NCI-H460 (cell line): ENCODE measurements at regions not wholly inside any gene's neighbourhood (a gene's known extent, or its start where the extent isn't known, plus 50 kb on each side); places are given as distances from the start of the nearest gene placed in this dataset.

ENCODE experiments used
- DNase-seq: peaks from one replicate; pipeline ENCODE4 v3.0.0-alpha.2; 2016; ENCODE audit warnings: low read depth; ENCODE audit errors: extremely low read depth

DNA sequence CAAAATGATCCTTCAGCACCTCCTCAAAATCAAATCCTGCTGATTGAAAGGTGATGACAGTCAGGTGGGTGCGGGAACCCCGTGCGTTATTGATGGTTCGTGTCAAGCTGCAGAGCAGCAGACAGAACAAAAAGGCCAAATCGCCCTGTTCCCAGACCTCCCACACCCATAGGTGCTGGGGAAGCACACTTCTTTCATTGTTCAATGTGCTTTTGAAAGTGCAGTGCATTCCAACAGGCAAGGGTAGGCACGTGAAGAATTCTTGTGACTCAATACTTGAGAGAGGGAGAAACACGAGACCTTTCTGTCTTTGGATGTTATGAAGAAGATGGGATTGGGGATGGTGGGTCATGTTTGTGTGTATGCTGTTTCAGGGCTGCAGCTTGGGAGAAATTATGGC is 514.0 kb downstream of the MCTP2 start:
- DNase-seq, result no peak

GRCh38 chr15:94747510-94747909 is 516.1 kb downstream of the MCTP2 start:
- DNase-seq, result no peak

DNA sequence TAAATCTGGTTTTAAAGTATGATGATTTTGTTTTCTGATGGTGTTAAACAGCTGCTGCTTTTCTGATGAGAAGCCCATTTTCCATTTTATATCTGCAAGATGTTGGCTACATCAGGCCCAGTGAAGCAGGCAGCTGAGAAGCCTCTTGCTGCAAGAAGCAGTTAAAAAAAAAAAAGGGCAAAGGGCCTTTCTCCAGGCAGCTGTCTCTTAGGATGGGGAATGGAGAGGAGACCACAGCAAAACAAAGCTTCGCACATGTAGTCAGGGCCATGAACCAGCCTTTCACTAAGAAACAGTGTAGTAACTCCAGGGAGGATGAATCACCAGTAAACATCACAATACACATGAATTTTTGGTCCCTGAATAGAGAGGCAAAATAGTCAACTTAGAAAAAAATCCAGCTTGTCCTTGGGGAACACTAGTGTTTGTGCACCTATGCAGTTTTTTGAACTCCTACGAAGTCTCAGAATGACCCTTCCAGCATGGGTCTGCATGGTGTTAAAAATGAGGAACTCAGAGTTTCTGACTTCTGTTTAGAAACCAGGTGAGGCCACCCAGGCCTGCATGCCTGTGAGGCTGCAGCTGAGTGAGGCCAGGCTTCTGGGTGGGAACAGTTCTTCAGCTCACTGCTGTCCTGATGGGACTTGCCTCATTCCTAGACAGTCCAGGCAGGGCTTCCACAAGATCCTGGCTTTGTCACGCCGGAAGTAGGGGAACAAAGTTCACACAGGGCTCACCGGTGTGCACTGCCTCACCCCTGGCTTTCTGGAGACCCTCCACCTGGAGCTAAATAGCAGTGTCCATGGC is 518.7 kb downstream of the MCTP2 start:
- DNase-seq, result no peak

DNA sequence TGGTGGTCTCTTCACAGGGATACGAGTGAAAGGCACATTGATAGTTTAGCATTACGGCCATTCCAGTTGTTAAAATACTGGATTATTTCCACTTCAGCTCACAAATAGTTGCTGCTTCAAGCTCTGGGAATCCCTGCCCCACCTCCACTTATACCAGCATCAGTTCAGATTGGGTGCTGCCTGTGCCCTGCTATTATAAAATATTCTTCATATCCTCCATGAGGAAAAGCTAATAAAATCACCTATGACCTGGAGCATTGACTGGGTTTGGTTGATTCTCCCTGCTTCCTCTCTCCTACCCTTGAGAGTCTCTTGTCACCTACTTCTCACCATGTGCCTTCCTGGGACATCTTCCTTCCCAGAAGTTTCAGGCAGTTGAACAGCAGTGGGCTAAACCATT is 529.0 kb downstream of the MCTP2 start:
- DNase-seq, result no peak

- DNase-seq, result no peak
Observed at GRCh38 chr15:94761574-94761973, 530.2 kb downstream of the MCTP2 start.

- DNase-seq, result no peak
Observed at GRCh38 chr15:94769089-94769488, 537.7 kb downstream of the MCTP2 start.

DNA sequence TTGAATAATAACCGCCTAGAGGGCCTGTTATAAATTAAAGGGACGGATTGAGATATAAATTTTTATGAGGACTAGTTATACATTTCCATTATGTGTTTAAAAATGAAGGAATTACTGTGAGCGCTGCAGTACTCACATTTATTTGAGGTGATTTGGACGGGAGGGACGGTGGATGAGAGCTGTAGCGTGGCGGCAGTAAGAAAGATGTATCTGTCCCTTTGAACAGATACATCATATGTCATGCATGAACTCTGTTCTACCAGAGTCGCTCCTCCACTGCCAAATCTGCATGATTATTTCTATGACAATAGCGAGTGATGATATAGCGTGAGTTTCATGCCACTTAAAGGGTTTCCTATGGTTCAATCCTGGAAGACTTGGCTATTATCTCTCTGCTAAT is 538.8 kb downstream of the MCTP2 start:
- no peak for DNase-seq

DNA sequence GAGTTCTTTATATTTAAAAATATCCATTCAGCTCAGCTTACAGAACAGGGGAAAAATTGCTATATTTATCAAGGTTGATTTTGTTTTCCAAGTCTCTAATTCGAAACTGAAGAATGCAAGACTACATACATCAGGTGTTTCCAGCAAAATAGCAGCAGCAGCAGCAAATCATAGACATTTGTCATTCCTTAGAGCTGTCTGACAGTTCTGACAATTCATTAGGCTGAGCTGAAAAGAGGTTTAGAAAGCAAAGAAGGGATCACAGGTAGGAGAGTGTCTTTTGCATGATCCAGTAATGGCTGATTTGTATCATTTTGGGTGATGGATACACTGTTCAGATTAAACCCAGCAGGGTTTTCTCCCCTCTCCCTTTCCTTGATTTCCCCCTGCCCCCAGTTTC is 545.7 kb downstream of the MCTP2 start:
- no peak for DNase-seq

DNA sequence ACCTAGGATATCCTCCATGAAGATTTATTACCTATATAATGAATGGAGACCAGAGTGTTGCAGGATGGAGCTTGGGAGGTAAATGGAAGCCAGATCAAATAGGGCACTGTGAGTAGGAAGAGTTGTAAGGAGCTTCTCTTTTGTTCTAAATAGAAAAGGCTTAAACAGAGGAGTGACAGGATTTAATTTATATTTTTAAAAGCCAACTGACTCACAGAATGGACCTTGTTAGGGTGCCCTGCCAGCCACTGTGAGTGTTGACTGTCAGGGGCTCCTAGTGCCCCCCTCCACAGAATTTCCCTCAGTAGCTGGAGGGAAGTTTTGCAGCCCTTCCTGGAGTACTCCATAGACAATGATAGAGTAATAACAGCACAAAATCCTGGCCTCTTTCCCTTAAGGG is 547.5 kb downstream of the MCTP2 start:
- no peak for DNase-seq

DNA sequence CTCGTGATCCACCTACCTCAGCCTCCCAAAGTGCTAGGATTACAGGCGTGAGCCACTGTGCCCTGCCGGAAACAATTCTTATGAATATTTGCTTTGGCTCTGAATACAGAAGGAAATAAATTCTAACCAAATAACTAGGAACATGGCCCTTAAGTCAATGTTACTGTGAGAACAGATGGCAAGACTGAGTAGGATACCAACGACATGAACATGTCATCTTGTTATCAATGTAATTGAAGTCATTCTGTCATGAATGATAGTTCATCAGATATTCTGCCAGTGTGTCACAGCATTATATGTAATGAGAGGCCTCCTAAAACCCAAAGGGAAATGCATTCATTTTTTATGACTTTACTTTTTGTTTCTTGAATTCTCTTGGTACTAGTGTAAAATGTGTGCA is 548.8 kb downstream of the MCTP2 start:
- no peak for DNase-seq

DNA sequence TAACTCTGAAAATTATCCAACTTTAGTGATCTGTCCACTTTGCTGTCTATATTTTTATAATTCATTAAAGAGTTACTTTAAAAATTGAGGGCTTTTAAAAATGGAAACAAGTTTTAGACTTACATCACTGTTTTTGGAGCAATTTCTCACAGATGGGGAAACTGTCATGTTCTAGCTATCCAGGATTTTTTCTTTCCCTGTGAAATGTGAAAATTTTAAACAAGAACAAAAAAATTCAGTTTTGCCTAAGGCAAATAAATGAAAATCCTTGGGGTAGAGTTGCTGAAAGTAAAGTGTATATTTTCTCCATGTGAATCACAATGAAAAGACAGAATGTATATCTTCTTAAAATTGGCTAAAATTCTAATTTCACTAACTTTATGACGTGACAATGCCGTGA is 553.7 kb downstream of the MCTP2 start:
- no peak for DNase-seq

GRCh38 chr15:94791008-94791407 is 559.6 kb downstream of the MCTP2 start:
- no peak for DNase-seq

GRCh38 chr15:94791510-94791909 is 560.1 kb downstream of the MCTP2 start:
- no peak for DNase-seq

DNA sequence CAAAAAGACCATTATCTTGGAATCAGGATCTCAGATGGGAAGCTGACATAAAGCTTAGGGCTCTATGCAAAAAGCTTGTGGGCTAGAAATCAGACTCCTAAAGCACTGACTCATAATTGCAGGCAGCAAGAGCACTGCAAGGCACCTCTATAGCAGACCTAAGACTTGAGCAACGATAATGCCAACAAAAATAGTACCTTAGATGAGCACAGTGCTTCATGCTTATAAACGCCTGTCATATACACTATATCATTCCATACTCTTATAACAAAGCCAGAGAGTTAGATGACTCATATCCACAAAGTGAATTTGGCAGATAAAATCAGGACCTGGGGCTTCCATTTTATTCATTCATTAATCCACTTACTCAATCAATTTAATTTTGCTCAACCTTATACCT is 560.8 kb downstream of the MCTP2 start:
- no peak for DNase-seq

DNA sequence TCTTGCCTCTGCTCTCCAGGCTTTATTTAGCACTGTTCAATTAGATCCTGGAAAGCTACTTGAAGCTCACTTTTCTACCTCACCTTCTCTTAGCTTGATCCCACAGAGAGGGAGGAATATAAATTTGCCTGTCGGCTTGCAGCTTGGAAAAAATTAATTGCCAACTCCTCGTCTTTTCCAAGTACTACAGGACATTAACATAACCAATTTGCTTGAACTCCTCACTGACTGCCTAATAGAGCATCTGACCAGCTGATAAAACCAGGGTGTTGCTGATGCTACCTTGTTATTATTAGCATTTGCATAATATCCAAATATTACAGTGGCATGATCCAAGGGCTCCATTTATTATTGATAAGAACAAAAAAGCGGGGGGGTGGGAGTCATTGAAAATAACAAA is 561.8 kb downstream of the MCTP2 start:
- no peak for DNase-seq

- DNase-seq, result no peak
Observed at GRCh38 chr15:94793641-94794040, 562.3 kb downstream of the MCTP2 start.

DNA sequence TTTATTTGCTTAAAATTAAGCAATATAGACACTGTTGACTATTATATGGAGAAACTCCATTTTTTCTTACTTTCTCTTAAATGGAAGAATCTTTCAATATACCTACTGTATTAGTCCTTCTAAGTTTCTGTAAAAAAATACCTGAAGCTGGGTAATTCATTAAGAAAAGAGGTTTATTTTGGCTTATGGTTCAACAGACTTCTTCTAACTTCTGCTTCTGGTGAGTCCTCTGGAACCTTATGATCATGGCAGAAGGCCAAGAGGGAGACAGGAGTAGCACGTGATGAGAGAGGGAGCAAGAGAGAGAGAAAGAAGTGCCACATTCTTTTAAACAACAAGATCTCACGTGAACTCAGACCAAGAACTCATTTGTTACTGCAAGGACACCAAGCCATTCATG is 573.3 kb downstream of the MCTP2 start:
- DNase-seq, result no peak

DNA sequence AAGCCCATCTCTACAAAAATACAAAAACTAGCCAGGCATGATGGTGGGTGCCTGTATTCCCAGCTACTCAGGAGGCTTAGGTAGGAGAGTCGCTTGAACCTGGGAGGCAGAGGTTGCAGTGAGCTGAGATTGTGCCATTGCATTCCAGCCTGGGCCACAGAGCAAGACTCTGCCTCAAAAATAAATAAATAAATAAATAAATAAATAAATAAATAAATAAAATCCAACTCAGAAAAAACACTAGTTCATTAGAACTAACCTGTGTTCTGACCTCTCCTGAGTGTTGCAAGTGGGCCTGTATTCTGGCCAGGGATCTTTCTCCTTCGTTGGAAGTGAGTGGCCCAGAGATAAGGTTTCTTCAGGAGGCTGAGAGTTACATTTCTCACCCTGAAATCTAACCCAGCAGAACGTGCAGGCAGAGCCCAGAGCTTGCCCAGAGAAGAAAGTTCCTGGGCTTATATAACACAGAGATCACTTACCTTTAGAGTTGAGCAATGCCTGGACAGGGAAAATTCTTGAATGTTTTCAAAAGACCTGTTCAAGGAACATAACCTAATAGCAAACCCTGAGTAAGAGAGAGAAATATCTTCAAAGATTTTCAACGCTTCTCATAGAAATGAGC is 583.9 kb downstream of the MCTP2 start:
- DNase-seq, result no peak

DNA sequence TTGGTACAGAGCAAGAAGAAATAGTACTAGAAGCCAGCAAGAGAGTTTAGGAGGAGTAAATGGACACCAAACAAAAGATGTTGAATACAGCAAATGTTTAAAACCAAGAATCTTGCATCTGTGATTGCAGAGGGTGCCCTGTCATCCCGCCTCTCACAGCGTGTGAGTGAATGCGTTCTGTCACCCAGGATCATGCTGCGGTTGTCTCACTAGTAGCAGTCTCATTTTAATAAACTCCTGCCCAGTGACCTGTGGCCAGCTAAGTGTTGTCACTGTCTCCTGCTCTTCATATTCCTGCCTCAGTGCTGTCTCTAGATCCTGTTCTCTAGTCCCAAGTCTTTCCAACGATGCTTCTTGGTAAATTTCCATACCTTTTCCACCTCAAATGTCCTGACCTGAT is 584.6 kb downstream of the MCTP2 start:
- DNase-seq, result no peak

- no peak for DNase-seq
Observed at GRCh38 chr15:94829887-94830884, 598.8 kb downstream of the MCTP2 start.

DNA sequence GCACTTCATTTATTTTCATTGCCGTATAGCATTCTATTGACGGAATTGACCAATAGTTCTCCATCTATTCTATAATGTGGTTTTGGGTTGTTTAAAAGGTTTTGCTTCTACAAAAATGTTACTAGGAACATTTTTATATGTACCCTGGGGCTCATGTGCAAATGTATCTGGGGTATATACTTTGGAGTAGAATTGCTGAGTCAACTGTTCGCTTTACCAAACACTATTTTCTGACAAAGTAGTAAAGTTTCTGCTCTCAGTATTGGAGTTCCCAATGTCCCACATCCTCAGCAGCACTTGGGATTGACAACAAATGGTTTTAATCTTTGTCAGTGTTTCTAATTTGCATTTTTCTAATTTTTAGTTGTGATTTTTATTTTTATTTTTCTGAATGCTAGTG is 602.6 kb downstream of the MCTP2 start:
- no peak for DNase-seq
